Skin of body (tissue), 1 donor: ENCODE measurements at regions not wholly inside any gene's neighbourhood (a gene's known extent, or its start where the extent isn't known, plus 50 kb on each side); places are given as distances from the start of the nearest gene placed in this dataset.
A peak's percentile ranks its signal among the peaks of the same experiment; 100 is the strongest.

ENCODE experiments used
- DNase-seq: peaks from one replicate; lab custom pipeline; 2025; lab: John Stamatoyannopoulos, UW

DNA sequence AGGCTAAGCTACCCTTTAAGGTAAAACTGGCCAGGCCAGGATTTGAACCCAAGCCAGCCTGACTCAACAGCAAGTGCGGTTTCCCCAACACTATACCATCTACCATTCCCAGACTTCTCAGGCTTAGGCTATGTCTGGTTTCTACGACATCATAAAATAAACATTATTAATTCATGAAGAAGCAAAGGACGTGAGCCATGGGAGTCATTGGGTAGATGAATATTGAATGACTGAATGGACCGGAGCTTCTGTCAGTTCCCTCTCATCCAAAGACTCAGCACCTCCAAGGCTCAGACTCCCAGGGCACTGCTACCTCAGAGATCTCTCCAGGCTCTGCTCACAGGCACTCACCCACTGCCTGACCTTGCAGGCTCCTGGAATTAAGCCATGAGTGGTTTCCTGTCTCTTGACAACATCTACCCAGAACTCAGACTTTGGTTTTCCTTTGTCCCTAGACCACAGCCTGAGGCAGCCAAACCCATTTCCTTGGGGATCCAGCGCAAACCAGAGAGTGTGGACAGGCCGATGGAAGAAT, 64.6 kb upstream of the STEAP1B start:
- DNase-seq = no peak

GRCh38 chr7:22563621-22564241, 63.7 kb upstream of the STEAP1B start:
- DNase-seq = no peak

DNA sequence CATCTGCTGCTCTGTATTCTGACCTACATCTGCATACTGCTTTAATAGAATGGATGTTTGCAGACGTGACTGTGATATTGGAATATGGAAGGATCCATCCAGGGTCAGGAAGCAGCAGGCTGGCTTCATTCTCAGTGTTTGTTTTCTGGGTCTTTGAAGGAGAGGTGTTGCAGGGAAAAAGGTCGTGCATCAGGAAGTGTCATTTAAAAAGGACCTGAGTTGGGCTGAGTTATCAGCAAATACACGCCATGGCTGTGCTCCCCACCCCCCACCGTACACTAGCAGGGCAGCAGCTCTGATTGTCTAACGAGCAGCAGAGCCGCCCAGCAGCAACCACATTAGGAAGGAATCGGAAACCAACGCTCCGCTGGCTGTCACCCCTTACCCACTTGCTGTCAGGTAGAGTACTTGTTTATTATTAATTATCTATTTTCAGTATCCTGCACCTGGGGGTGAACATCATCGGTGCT, 63.1 kb upstream of the STEAP1B start:
- no peak for DNase-seq

DNA sequence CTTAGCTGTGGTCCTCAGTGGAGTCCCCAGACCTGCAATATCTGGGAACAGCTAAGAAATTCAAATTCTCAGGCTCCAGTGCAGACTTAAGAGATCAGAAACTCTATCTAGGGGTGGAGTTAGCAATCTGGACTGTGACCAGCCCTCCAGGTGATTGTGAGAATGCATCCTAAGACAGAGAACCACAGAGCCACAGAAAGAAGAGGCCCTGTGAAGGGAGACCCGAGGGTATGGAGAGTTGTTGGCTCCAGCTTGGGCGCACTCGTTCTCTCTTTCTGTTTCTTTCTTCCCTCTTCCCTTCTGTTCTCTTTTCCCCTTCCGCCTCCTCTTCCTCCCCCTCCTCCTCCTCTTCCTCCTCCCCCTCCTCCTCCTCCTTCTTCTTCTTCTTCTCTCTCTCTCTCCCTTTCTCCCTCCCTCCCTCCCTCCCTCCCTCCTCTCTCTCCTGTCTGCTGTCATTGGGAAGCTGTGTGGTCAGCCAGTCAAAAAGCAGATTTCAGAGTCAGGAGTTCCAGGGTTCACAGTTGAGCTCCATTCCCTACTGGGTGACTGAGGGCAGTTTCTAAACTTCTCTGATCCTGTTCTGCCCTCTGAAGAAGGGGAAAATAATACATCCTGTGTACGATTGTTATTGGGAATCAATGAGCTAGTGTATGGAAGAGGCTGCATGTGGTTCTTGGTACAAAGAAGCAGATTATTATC, 62.1 kb upstream of the STEAP1B start:
- no peak for DNase-seq

DNA sequence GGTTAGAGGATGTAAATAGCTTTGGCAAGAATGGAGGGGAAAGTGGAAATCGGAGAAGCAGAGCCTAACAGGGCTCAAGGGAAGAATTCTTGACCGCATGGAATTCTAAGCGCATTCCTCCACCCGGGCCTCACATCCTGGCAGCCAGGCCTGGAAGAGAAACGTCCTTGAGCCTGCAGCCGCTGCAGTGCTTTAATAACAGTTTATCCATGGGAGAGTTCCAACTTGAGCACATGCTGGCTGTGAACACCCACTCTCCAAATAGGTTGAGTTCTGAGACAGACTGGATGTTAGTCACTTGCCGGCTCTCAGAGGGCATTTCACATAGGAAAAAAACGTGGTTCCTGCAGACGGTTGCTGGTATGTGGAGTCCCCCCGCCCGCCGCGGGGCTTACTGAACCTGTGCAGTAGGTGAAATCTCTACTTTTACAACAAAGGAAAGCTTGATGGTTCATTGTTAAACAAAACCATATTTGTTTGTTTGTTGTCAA, 61.4 kb upstream of the STEAP1B start:
- DNase-seq = peak; percentile 91

- DNase-seq = peak; percentile 76
These were observed 60.0 kb upstream of the STEAP1B start for GRCh38 chr7:22559829-22560489.

DNA sequence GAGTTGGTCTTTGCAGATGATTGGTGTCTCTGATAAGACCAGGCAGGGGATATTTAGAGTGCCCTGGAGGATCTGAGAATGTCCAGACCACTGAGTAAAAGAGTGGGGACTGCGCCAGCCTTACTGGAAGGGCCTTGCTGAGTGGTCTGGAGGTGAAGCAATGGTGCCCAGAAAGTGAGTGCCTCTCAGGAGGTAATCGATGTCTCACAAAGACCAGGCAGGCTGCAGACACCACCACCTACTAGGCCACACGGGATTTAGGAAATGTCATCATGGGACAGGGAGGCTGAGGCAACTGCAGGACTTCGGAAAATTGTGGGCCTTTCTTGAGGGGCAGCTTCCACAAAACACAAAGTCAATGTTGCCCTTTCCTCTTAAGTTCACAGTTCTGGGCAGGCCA, 57.2 kb upstream of the STEAP1B start:
- DNase-seq = no peak

DNA sequence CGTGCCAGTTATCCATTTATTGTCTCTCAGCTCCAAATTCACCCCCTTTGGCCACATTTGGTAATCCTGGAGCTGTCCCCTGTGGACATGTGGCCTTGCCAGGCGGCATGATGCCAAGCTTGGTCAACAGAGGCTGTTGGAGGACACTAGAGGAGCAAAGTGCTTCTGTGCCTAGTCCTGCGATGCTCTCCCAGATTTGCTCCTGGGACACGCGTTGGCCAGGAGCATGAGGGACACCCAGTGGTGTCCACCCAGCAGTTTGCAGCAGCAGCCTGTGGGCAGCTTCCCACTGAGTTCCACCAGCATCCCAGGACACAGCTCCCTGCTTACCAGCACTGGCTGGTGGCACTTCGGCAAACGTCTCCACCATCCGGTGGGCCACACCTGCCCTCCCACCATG, 55.5 kb upstream of the STEAP1B start:
- DNase-seq = no peak

DNA sequence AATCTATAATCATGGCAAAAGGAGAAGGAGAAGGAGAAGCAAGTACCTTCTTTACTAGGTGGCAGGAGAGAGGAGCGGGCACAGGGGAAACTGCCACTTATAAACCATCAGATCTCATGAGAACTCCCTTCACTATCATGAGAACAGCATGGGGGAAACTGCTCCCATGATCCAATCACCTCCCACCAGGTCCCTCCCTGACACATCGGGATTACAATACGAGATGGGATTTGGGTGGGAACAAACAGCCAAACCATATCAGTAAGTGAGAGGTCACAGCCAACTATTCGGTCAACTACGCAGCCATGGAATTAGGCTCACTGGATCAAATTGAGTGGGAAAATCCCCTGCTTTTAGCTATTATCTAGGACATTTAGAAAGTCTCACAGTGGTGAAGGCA, 54.2 kb upstream of the STEAP1B start:
- no peak for DNase-seq

DNA sequence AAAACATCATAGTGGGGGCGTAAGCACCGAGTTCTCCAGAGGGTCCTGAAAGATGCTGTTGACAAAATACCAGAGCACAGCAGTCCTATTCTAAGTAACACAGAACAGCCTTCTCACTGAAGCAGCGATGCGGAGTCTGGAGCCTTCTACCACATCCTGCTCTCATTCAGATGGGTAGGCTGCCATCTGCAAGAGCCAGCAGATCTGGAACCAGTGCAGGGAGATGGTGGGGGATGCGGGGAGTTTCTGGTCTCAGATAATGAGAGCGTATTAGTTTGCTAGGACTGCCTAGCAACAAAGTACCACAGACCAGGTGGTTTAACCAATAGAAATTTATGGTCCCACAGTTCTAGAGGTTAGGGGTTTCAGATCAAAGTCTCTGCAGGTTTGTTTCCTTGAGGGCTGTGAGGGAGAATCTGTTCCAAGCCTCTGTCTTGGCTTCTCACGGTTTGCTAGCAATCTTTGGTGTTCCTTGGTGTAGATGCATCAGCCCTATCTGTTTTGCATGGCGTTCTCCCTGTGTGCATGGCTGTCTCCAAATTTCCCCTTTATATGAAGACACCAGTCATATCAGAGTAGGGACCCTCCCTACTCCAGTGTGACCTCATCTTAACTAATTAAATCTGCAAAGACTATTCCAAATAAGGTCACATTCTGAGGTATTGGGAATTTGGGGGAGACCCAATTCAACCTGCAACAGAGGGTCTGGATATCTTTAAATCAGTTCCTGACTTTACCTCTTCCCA, 52.0 kb upstream of the STEAP1B start:
- no peak for DNase-seq

DNA sequence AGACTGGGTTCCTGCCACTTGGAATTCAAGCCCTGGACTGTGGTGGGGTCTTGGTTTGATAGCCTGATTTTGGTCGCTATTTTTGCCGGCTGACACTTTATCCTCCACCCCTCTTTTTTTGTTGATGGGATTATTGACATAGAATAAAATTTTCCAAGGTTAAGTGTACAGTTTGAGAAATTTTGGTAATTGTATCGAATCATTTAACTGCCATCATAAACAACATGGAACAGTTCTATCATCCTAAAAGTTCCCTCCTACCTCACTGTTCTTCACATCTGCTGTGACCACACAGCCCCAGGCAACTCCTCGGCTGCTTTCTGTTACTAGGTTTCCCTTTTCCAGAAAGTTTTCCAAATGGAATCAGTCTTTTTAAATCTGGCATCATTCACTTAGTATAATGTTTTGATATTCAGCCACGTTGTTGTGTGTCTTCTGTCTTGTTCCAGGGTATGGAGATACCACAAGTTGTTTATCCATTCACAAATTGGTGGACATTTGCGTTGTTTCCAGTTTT, 50.6 kb upstream of the STEAP1B start:
- DNase-seq = no peak

DNA sequence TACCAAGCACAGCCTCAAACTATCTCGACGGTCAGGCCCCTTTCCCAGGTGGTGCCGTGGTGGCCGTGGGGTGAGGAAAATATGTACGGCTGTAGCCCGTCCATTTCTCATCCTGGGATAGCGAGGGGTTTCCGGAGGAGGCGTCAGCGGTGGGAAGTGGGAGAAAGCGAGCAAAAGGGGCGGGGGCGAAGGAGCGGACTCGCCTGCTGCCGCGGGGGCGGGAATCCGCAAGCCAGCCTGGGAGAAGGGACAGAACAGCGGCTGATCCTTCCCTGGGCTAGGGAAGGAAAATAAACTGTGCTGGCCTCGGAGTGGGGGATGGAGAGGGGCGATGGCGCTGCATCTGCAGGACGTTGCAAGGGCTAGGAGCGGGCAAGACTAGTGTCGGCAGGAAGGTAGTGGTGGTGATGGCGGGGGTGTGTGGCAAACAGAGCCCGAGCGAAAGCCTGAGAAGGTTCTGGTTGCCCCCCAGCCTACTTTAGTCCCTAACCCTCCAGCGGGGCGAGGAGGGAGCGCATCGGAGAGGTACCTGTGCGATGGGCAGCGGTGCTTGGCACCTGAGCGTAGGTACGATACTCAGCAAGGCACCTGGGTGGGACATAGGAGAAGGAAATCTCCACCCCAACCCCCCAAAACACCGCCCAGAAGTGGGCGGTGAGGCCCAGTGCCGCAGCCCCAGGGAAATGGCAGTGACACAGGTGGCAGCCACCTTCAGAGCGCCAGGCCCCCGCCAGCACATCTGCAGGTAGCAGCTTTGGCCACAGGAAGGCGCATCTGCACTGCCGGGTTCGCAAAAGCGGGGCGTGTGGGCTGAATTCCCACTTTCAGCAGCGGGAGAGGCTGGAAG, 49.9 kb upstream of the STEAP1B start:
- DNase-seq = no peak
